ENCODE measurements at regions not wholly inside any gene's neighbourhood (a gene's known extent, or its start where the extent isn't known, plus 50 kb on each side); places are given as distances from the start of the nearest gene placed in this dataset.

DNA sequence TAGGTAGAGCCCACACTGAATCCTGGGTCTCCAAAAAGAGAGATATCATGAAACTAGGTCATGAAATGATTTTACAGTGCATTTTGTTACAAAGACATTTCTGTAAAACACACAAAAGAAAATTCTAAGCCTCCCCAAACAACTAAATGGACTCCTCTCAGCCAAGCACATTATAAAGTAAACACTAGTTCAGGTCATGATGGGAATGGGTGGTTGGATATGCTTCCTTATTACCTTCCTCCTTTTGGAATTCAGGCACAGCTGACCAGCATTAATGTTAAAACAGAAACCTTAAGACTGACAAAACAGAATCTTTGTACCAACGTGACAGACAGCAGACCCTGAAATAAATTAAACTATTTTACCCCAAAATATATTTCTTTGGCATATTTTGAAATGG, 87.9 kb upstream of the NPY2R start:
- TF ChIP-seq, protein P1, sequence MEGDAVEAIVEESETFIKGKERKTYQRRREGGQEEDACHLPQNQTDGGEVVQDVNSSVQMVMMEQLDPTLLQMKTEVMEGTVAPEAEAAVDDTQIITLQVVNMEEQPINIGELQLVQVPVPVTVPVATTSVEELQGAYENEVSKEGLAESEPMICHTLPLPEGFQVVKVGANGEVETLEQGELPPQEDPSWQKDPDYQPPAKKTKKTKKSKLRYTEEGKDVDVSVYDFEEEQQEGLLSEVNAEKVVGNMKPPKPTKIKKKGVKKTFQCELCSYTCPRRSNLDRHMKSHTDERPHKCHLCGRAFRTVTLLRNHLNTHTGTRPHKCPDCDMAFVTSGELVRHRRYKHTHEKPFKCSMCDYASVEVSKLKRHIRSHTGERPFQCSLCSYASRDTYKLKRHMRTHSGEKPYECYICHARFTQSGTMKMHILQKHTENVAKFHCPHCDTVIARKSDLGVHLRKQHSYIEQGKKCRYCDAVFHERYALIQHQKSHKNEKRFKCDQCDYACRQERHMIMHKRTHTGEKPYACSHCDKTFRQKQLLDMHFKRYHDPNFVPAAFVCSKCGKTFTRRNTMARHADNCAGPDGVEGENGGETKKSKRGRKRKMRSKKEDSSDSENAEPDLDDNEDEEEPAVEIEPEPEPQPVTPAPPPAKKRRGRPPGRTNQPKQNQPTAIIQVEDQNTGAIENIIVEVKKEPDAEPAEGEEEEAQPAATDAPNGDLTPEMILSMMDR (IDR thresholded peaks at IDR 0.05 in 4 of 5, conservative IDR thresholded peaks at IDR 0.05 in 1 of 5): no peak
- TF ChIP-seq POLR2A (IDR thresholded peaks at IDR 0.05): no peak

All from gastrocnemius medialis (tissue), 4 donors.